ENCODE measurements at regions not wholly inside any gene's neighbourhood (a gene's known extent, or its start where the extent isn't known, plus 50 kb on each side); places are given as distances from the start of the nearest gene placed in this dataset.

GRCh38 chr15:95987299-95987698, 343.2 kb upstream of the NR2F2 start:
- Histone ChIP-seq H3K4me3 (ENCODE audit: low read depth, low read length) (no peak overlapping the region), H3K4me1 (ENCODE audit: control insufficient read depth in 1 of 2, insufficient read depth in 2 of 2, low read length in 2 of 2) (peaks cover 0 to 3% of the 10 kb centered on the region in 2 experiments), H3K4me2 (ENCODE audit: low read length) (no peak overlapping the region), H2AK5ac (ENCODE audit: low read length) (no peak overlapping the region), H3K79me1 (ENCODE audit: low read length) (no peaks in the 10 kb centered on the region), H3K79me2 (ENCODE audit: control insufficient read depth, insufficient read depth, low read length, poor library complexity) (no peaks in the 10 kb centered on the region), H3K14ac (ENCODE audit: low read length) (no peak overlapping the region), H4K8ac (ENCODE audit: low read depth, low read length) (no peak overlapping the region), H3K36me3 (ENCODE audit: control insufficient read depth in 1 of 2, insufficient read depth in 2 of 2, low read length in 2 of 2) (no peaks in the 10 kb centered on the region), H3K4ac (ENCODE audit: low read depth, low read length) (no peak overlapping the region), H3K27ac (ENCODE audit: low read depth, low read length) (no peak overlapping the region), H3K9ac (ENCODE audit: low read length) (no peak overlapping the region), H3K9me3 (ENCODE audit: insufficient read depth, low read depth, low read length) (no peaks in the 10 kb centered on the region), H4K12ac (ENCODE audit: low read depth, low read length) (no peak overlapping the region), H2BK12ac (ENCODE audit: low read length) (no peak overlapping the region), H3K18ac (ENCODE audit: low read length) (no peak overlapping the region), H2AFZ (ENCODE audit: insufficient read depth, low read length, poor library complexity) (no peak overlapping the region), H3K27me3 (ENCODE audit: insufficient read depth, low read length) (no peaks in the 10 kb centered on the region), H3K23ac (ENCODE audit: low read length) (no peak overlapping the region), H2BK120ac (ENCODE audit: insufficient read depth, low read length, poor library complexity) (no peak overlapping the region), H2BK5ac (ENCODE audit: low read depth, low read length, poor library complexity) (no peak overlapping the region), H4K91ac (ENCODE audit: low read depth, low read length) (no peak overlapping the region)
- no CpG with 5 or more reads among the region's 4 CpGs for WGBS (ENCODE audit: extremely low coverage, insufficient coverage, insufficient read length)
- no peak for DNase-seq

GRCh38 chr15:95987886-95988573, 342.5 kb upstream of the NR2F2 start:
- H3K23ac ChIP-seq (ENCODE audit: low read length): no peak overlapping the region
- no peaks in the 10 kb centered on the region for H3K9me3 ChIP-seq (ENCODE audit: insufficient read depth, low read depth, low read length)
- no peak overlapping the region for H2BK12ac ChIP-seq (ENCODE audit: low read length)
- H3K36me3 ChIP-seq (ENCODE audit: control insufficient read depth in 1 of 2, insufficient read depth in 2 of 2, low read length in 2 of 2): no peaks in the 10 kb centered on the region
- H3K79me1 ChIP-seq (ENCODE audit: low read length): no peaks in the 10 kb centered on the region
- H3K4me3 ChIP-seq (ENCODE audit: low read depth, low read length): no peak overlapping the region
- no peak overlapping the region for H4K91ac ChIP-seq (ENCODE audit: low read depth, low read length)
- no peak overlapping the region for H3K14ac ChIP-seq (ENCODE audit: low read length)
- no peaks in the 10 kb centered on the region for H3K79me2 ChIP-seq (ENCODE audit: control insufficient read depth, insufficient read depth, low read length, poor library complexity)
- no peak overlapping the region for H2AK5ac ChIP-seq (ENCODE audit: low read length)
- no peak overlapping the region for H2BK5ac ChIP-seq (ENCODE audit: low read depth, low read length, poor library complexity)
- no peak overlapping the region for H3K18ac ChIP-seq (ENCODE audit: low read length)
- no peak overlapping the region for H3K4me2 ChIP-seq (ENCODE audit: low read length)
- no CpG with 5 or more reads among the region's 3 CpGs for WGBS (ENCODE audit: extremely low coverage, insufficient coverage, insufficient read length)
- no peak overlapping the region for H4K12ac ChIP-seq (ENCODE audit: low read depth, low read length)
- no peak for DNase-seq
- H2AFZ ChIP-seq (ENCODE audit: insufficient read depth, low read length, poor library complexity): peak overlapping the region; percentile 17
- no peak overlapping the region for H3K27ac ChIP-seq (ENCODE audit: low read depth, low read length)
- H3K27me3 ChIP-seq (ENCODE audit: insufficient read depth, low read length): no peaks in the 10 kb centered on the region
- peak overlapping the region; percentile 11 for H2BK120ac ChIP-seq (ENCODE audit: insufficient read depth, low read length, poor library complexity)
- peaks cover 0 to 3% of the 10 kb centered on the region in 2 experiments for H3K4me1 ChIP-seq (ENCODE audit: control insufficient read depth in 1 of 2, insufficient read depth in 2 of 2, low read length in 2 of 2)
- H3K4ac ChIP-seq (ENCODE audit: low read depth, low read length): no peak overlapping the region
- peak overlapping the region; percentile 32 for H4K8ac ChIP-seq (ENCODE audit: low read depth, low read length)
- no peak overlapping the region for H3K9ac ChIP-seq (ENCODE audit: low read length)

GRCh38 chr15:95988574-95988887, 342.0 kb upstream of the NR2F2 start:
- Histone ChIP-seq H4K91ac (ENCODE audit: low read depth, low read length) (no peak overlapping the region), H3K79me2 (ENCODE audit: control insufficient read depth, insufficient read depth, low read length, poor library complexity) (no peaks in the 10 kb centered on the region), H2BK120ac (ENCODE audit: insufficient read depth, low read length, poor library complexity) (peak overlapping the region; percentile 11), H3K4me3 (ENCODE audit: low read depth, low read length) (no peak overlapping the region), H3K27ac (ENCODE audit: low read depth, low read length) (no peak overlapping the region), H3K4me2 (ENCODE audit: low read length) (no peak overlapping the region), H2AFZ (ENCODE audit: insufficient read depth, low read length, poor library complexity) (peak overlapping the region; percentile 17), H2AK5ac (ENCODE audit: low read length) (no peak overlapping the region), H3K14ac (ENCODE audit: low read length) (no peak overlapping the region), H3K36me3 (ENCODE audit: control insufficient read depth in 1 of 2, insufficient read depth in 2 of 2, low read length in 2 of 2) (no peaks in the 10 kb centered on the region), H3K4ac (ENCODE audit: low read depth, low read length) (no peak overlapping the region), H3K23ac (ENCODE audit: low read length) (no peak overlapping the region), H2BK5ac (ENCODE audit: low read depth, low read length, poor library complexity) (no peak overlapping the region), H3K4me1 (ENCODE audit: control insufficient read depth in 1 of 2, insufficient read depth in 2 of 2, low read length in 2 of 2) (peaks cover 0 to 3% of the 10 kb centered on the region in 2 experiments), H3K9ac (ENCODE audit: low read length) (no peak overlapping the region), H3K27me3 (ENCODE audit: insufficient read depth, low read length) (no peaks in the 10 kb centered on the region), H3K18ac (ENCODE audit: low read length) (no peak overlapping the region), H3K79me1 (ENCODE audit: low read length) (no peaks in the 10 kb centered on the region), H3K9me3 (ENCODE audit: insufficient read depth, low read depth, low read length) (no peaks in the 10 kb centered on the region), H4K12ac (ENCODE audit: low read depth, low read length) (no peak overlapping the region), H2BK12ac (ENCODE audit: low read length) (no peak overlapping the region), H4K8ac (ENCODE audit: low read depth, low read length) (peak overlapping the region; percentile 32)
- peak in 1 of 2 donors; percentile 1 for DNase-seq
- no CpG with 5 or more reads among the region's 4 CpGs for WGBS (ENCODE audit: extremely low coverage, insufficient coverage, insufficient read length)

- no peaks in the 10 kb centered on the region for H3K36me3 ChIP-seq (ENCODE audit: control insufficient read depth in 1 of 2, insufficient read depth in 2 of 2, low read length in 2 of 2)
- no peak overlapping the region for H3K27ac ChIP-seq (ENCODE audit: low read depth, low read length)
- H3K4me3 ChIP-seq (ENCODE audit: low read depth, low read length): no peak overlapping the region
- H3K18ac ChIP-seq (ENCODE audit: low read length): no peak overlapping the region
- no peak overlapping the region for H2BK120ac ChIP-seq (ENCODE audit: insufficient read depth, low read length, poor library complexity)
- H2AFZ ChIP-seq (ENCODE audit: insufficient read depth, low read length, poor library complexity): no peak overlapping the region
- H3K4me1 ChIP-seq (ENCODE audit: control insufficient read depth in 1 of 2, insufficient read depth in 2 of 2, low read length in 2 of 2): peaks cover 0 to 3% of the 10 kb centered on the region in 2 experiments
- no peaks in the 10 kb centered on the region for H3K79me2 ChIP-seq (ENCODE audit: control insufficient read depth, insufficient read depth, low read length, poor library complexity)
- no peak overlapping the region for H2BK12ac ChIP-seq (ENCODE audit: low read length)
- H3K4me2 ChIP-seq (ENCODE audit: low read length): no peak overlapping the region
- no peak overlapping the region for H3K23ac ChIP-seq (ENCODE audit: low read length)
- H3K79me1 ChIP-seq (ENCODE audit: low read length): no peaks in the 10 kb centered on the region
- H4K8ac ChIP-seq (ENCODE audit: low read depth, low read length): no peak overlapping the region
- H3K9ac ChIP-seq (ENCODE audit: low read length): no peak overlapping the region
- H3K27me3 ChIP-seq (ENCODE audit: insufficient read depth, low read length): no peaks in the 10 kb centered on the region
- DNase-seq: no peak
- no CpG with 5 or more reads among the region's 3 CpGs for WGBS (ENCODE audit: extremely low coverage, insufficient coverage, insufficient read length)
- H2AK5ac ChIP-seq (ENCODE audit: low read length): no peak overlapping the region
- no peak overlapping the region for H4K12ac ChIP-seq (ENCODE audit: low read depth, low read length)
- H3K4ac ChIP-seq (ENCODE audit: low read depth, low read length): no peak overlapping the region
- no peaks in the 10 kb centered on the region for H3K9me3 ChIP-seq (ENCODE audit: insufficient read depth, low read depth, low read length)
- no peak overlapping the region for H2BK5ac ChIP-seq (ENCODE audit: low read depth, low read length, poor library complexity)
- no peak overlapping the region for H4K91ac ChIP-seq (ENCODE audit: low read depth, low read length)
- H3K14ac ChIP-seq (ENCODE audit: low read length): no peak overlapping the region
These were observed 341.1 kb upstream of the NR2F2 start for GRCh38 chr15:95989392-95989791.

Measured in trophoblast cell (in vitro differentiated cells and primary cell).